Sigmoid colon (tissue), 6 donors: ENCODE measurements at regions not wholly inside any gene's neighbourhood (a gene's known extent, or its start where the extent isn't known, plus 50 kb on each side); places are given as distances from the start of the nearest gene placed in this dataset.

Experiments
- DNase-seq: peaks from one replicate; pipeline ENCODE4 v3.0.0-alpha.2; 2019
- H3K27ac ChIP-seq, 4 donors: fragments of 200-600 bp; sonication (generic); one replicate each; pipeline ENCODE4 v1.5.1; 2016 to 2019; ENCODE audit warnings: mild to moderate bottlenecking in 1 of 4
- H3K27me3 ChIP-seq, 3 donors: fragments of 200-600 bp; sonication (generic); one replicate each; pipeline ENCODE4 v1.5.1; 2019; ENCODE audit warnings: mild to moderate bottlenecking in 1 of 3
- H3K36me3 ChIP-seq, 4 donors: fragments of 200-600 bp; sonication (generic); one replicate each; pipeline ENCODE4 v1.5.1; 2016 to 2019
- H3K4me1 ChIP-seq, 4 donors: fragments of 200-600 bp; sonication (generic); one replicate each; pipeline ENCODE4 v1.5.1; 2017 to 2019
- H3K4me3 ChIP-seq, 4 donors: fragments of 200-600 bp; sonication (generic); one replicate each; pipeline ENCODE4 v1.5.1; 2017 to 2019; ENCODE audit warnings: mild to moderate bottlenecking in 2 of 4, moderate library complexity in 1 of 4
- H3K9me3 ChIP-seq, 4 donors: fragments of 200-600 bp in 3 of 4; sonication (generic) in 3 of 4; one replicate each; pipeline versions ENCODE4 v1.5.1 to v1.6.1; 2013 to 2019
- CTCF ChIP-seq, 4 experiments: fragments of 450-650 bp in 3 of 4; fragments of 200-600 bp in 1 of 4; IDR thresholded peaks; one replicate each; pipeline ENCODE4 v1.5.1; 2016 to 2019; ENCODE audit warnings: antibody characterized with exemption in 4 of 4, mild to moderate bottlenecking in 3 of 4, moderate library complexity in 2 of 4
- EP300 ChIP-seq, 4 donors: sonication (generic); formaldehyde crosslinking; IDR thresholded peaks; one replicate each; pipeline ENCODE4 v1.6.1; 2017; ENCODE audit warnings: antibody characterized with exemption in 4 of 4
- POLR2A ChIP-seq, 2 donors: fragments of 450-650 bp; IDR thresholded peaks; one replicate each; pipeline ENCODE4 v1.6.1; 2016; ENCODE audit warnings: antibody characterized with exemption in 2 of 2, mild to moderate bottlenecking in 2 of 2, moderate library complexity in 2 of 2
- POLR2AphosphoS5 ChIP-seq, 4 donors: sonication (generic); formaldehyde crosslinking; IDR thresholded peaks; one replicate each; pipeline ENCODE4 v1.6.1; 2017; ENCODE audit warnings: antibody characterized with exemption in 4 of 4
- WGBS, 2 donors: extraction: QIAGEN DNeasy Blood & Tissue Kit; methylation state at CpG; one replicate each; pipeline ENCODE4 v1.1.7; 2013; 5-methylcytosine and 5-hydroxymethylcytosine counted together
- intact Hi-C: fragments of 100-400 bp; cut with DNase I; formaldehyde crosslinking; loops from one replicate; pipeline ENCODE4 v1.15.1; 2023
- donor health status: healthy with polysubstance abuse.
- donor health status: healthy.

DNA sequence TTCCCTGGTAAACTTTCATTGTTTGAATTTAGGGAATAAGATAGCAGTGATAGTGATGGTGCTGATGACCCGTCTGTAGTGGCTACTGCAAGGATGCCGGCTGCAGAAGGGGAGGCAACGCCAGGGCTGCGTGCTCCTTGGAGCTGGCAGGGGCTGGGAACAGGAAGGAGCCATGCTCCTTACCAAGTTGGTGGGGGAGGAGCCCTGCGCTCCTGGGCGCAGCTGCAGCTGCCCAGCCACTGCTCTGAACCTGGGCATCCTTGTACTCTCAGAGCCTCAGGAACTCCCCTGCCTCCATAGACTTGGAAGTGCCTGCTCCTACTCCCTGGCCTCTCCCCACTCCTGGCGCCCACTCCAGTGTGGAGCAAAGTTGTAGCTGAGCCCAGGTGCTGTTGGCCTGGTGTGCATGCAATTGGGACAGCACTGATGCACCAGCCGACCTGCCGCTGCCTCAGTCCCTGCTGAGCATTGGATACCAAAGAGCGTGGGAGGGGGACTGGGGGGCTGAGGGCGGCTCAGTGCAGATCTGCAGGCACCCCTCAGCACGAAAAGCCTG is 585.1 kb upstream of the FAM174A start:
- no peaks in the 10 kb centered on the region for H3K9me3 ChIP-seq
- intact Hi-C loops: no loop called here
- H3K27me3 ChIP-seq: no peaks in the 10 kb centered on the region
- no peaks in the 10 kb centered on the region for H3K36me3 ChIP-seq
- WGBS, 2 donors: 87 to 89% methylated on average over 12 of the region's 12 CpGs
- H3K4me1 ChIP-seq: no peaks in the 10 kb centered on the region
- H3K27ac ChIP-seq: no peak overlapping the region
- no peak for TF ChIP-seq POLR2AphosphoS5 (IDR thresholded peaks at IDR 0.05)
- TF ChIP-seq CTCF (IDR thresholded peaks at IDR 0.05): no peak
- no peak for TF ChIP-seq POLR2A (IDR thresholded peaks at IDR 0.05)
- TF ChIP-seq EP300 (IDR thresholded peaks at IDR 0.05): no peak
- no peak for DNase-seq
- H3K4me3 ChIP-seq: no peak overlapping the region

DNA sequence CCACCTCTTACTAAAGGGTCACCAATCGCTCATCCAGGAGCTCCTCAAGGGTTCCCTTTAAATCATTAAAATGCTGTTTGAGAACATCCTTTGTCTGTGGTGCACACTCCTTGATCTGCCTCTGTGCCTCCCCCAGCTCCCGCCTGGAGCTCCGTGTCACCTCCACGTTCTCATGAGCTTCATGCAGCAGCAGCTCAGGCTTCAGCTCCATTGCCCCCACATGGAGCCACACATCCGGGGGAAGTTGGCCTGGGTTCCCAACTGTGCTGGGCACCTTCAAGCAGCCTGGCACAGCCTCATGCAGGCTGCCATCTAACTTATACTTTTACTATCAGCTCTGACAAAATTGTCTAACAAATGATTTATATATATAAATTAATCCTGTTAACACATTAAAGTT is 585.8 kb upstream of the FAM174A start:
- H3K4me3 ChIP-seq: no peak overlapping the region
- H3K9me3 ChIP-seq: no peaks in the 10 kb centered on the region
- no peaks in the 10 kb centered on the region for H3K27me3 ChIP-seq
- no peaks in the 10 kb centered on the region for H3K4me1 ChIP-seq
- H3K27ac ChIP-seq: no peak overlapping the region
- intact Hi-C loops: no loop called here
- TF ChIP-seq EP300 (IDR thresholded peaks at IDR 0.05) (no peak), CTCF (IDR thresholded peaks at IDR 0.05) (no peak), POLR2A (IDR thresholded peaks at IDR 0.05) (no peak)
- WGBS, 2 donors: 91 to 94% methylated on average over 5 of the region's 5 CpGs
- H3K36me3 ChIP-seq: no peaks in the 10 kb centered on the region
- DNase-seq: no peak

GRCh38 chr5:99948850-99949249 is 586.3 kb upstream of the FAM174A start:
- Histone ChIP-seq H3K27ac (no peak overlapping the region), H3K4me1 (no peaks in the 10 kb centered on the region), H3K9me3 (no peaks in the 10 kb centered on the region), H3K36me3 (no peaks in the 10 kb centered on the region), H3K4me3 (no peak overlapping the region), H3K27me3 (no peaks in the 10 kb centered on the region)
- 72 to 87% methylated on average over 2 of the region's 2 CpGs for WGBS, 2 donors
- no peak for DNase-seq
- intact Hi-C loops: no loop called here
- TF ChIP-seq POLR2AphosphoS5 (IDR thresholded peaks at IDR 0.05) (no peak), CTCF (IDR thresholded peaks at IDR 0.05) (no peak), POLR2A (IDR thresholded peaks at IDR 0.05) (no peak), EP300 (IDR thresholded peaks at IDR 0.05) (no peak)

DNA sequence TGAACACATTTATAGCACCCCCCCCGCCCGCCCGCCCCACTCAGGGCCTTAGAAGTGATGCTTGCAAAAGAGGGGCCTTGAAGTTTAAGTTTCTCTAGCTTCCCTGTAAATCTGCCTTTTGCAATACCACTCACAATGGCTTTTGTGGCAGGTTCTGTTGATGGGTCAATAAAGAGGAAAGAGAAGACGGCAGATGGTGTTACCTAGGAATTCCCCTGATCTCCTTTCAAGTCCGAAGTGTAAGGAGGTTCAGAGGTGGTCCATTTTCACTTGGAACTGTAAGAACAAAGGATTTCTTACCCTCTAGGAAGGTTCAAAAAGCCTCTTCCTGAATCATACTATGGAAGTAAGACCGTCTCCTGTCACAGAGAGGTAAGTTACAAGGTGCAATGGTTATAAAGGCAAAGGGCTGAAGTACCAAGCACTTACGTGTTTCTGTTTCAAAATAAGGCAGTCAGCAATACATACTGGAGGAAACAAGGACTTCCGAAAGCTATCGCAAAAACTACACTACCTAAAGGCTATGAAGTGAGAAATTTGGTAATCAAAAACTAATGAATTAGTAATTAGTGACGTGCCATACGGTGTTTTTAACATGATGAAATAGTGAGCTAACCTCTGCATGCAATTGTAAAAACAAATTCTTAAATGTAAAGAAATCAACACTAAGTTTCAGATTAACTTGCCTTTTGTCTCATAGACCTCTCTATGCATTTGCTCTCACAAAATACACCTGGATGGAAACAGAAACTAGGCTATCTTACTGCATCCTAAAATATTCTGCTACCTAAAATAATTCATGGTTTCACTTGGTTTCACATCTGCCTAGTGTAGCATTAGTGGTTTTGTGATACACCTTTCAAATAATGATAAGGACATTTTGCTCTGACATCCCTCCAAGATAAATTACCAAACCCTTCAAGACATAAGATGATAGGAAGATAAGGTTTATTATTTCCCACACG is 589.4 kb upstream of the FAM174A start:
- intact Hi-C loops: no loop called here
- no peaks in the 10 kb centered on the region for H3K9me3 ChIP-seq
- H3K27ac ChIP-seq: no peak overlapping the region
- TF ChIP-seq EP300 (IDR thresholded peaks at IDR 0.05) (no peak), CTCF (IDR thresholded peaks at IDR 0.05) (no peak), POLR2A (IDR thresholded peaks at IDR 0.05) (no peak), POLR2AphosphoS5 (IDR thresholded peaks at IDR 0.05) (no peak)
- WGBS, 2 donors: 65% methylated on average over 12 of the region's 12 CpGs
- no peak for DNase-seq
- no peaks in the 10 kb centered on the region for H3K27me3 ChIP-seq
- no peak overlapping the region for H3K4me3 ChIP-seq
- H3K4me1 ChIP-seq: no peaks in the 10 kb centered on the region
- H3K36me3 ChIP-seq: no peaks in the 10 kb centered on the region
